ENCODE measurements at regions not wholly inside any gene's neighbourhood (a gene's known extent, or its start where the extent isn't known, plus 50 kb on each side); places are given as distances from the start of the nearest gene placed in this dataset.

DNA sequence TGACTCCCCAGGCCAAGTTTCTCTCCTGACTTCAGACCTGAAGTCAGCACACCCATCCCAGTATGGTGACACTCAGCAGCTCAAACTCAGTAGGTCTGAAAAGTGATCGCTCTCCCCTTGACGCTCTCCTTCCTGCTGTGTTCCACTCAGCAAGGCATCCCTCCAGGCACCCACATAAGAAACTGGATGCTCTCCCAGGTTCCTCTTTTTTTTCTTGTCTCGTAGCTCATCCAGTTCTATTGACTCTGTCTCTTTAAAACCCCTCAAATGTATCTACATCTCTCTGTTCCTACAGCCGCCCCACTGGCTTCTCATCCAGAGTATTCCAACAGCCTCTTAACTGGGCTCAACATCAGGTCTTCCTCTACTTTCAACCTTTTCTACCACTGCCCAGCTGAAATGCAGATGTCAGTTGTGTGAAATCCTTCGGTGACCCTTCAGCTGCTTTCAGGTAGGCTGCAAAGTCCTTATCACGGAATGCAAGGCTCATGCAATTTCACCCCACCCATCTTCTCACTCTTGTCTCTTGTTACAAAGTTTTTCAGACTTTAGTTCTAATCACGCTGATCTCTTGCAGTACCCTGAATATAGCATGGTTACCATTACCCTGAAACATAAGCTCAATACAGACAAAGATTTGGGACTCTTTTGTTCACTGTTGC, 286.2 kb upstream of the POU3F1 start:
- no peak for DNase-seq (ENCODE audit: low read depth)

DNA sequence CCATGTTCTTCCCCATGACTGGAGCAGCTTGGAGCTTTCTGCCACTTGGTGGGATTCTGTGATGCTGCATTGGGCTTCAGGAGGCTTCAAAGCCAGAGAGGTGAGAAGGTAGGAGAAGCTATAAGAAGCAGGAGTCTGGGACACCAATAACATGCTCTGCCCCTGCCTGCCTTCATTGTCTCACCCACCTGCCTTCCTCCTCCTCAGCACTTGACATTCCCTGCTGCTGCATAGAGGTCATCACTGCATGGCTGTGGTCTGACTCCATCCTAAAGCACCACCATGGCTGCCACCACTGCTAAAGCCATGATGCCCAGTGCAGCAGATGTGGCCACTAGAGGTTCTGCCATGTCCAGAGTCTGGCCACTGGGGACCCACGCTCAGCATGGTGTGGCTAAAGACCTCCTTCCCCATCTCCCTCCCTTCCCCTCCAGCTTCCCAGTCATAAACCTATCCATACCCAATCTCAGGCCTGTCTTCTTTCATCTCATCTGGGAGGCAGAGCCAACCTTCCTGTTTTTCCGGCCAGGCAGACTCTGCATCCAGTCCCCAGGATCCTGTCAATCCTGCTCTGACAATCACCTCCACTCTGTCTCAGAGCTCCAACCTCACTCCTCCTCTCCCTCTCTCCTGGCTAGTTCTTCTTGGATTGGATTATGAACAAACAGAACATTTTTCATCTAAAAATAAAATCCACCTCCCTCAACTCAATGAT, 285.1 kb upstream of the POU3F1 start:
- no peak for DNase-seq (ENCODE audit: low read depth)

DNA sequence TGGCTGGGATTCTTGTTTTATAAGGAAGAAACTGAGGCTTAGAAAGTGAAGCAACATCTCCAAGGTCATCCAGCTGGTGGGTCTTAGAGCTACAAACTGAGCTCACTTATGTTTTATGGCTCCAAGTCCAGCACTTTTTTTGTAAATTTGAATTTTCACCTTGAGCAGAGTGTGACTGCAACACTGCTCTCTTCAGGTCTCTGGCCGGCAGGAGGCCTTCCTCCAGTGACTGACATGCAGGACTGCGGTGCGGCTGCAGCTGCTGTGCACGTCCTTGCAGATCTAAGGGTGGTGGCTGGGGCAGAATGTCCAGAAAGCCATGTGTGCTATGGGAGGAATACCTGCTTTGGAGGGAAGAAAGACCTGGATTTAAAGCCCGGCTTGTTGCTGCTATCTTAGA, 284.2 kb upstream of the POU3F1 start:
- DNase-seq (ENCODE audit: low read depth): no peak

DNA sequence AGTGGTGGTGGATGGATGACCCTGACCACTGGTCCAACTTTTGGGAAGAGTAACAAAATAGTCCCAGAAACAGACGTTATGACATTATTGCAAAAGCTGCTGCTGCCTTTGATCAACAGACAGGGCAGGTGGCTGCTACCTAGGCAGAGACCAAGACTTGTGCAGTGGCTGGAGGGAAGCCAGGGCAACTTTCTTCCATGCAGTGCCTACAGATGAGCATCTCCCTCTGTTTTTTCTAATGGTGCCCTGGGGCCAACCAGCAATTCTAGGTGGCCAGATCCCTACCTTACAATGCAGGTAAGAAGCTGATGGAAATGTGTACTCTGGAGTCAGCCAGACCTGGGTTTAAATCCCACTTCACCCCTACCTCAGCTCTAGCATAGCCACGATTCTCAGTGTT, 283.1 kb upstream of the POU3F1 start:
- DNase-seq (ENCODE audit: low read depth): no peak

DNA sequence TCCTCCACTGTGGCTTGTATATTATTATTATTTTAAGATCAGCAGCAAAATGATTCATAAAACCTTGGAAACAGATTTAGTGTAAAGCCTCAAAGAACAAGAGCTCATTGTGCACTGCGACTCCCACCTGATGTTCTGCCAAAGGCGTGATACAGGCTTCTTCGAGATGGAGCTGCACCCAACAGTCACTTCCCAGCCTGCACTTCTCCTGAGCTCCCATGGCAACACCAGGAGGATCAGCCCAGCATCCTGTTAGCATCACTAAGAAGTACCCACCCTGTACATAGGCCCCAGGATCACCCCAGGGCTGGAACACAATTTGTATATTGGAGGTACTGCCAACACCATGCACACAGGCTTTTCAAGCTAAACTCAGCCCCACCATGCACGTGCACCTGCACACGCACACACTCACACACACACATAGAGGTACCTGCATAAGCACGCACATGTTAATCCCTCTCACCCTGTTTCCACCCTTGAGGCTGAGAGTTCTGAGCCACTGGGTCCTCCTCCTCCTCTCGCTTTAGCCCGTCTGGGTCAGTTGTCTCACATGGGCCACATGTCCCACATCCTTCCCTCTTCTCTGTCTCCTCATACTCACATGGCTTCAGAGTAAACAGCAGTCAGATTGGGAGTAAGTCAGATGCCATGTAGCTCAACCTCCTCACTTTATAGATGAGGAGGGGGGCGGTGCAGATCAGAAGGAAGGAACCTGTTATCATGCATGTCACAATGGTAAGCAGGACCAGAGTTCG, 281.9 kb upstream of the POU3F1 start:
- no peak for DNase-seq (ENCODE audit: low read depth)

DNA sequence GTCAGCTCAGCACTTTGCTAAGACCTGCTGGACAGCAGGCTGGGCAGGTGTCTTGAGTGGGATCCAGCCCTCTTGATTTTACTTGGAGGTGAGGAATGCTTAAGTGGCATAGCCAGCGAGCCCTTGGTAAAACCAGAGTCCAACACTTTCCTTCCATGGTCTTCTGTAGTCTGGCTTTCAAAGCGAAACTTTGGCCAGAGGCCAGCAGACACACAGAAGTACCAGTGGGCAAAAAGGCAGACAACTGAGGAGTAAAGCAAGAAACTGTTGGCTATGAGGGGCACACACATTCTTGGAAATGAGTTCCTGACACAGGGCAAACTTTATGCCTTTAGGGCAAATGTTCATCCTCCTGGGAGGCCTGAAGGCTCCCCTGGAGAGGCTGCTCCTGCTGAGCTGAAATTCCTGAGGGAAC, 281.0 kb upstream of the POU3F1 start:
- DNase-seq (ENCODE audit: low read depth): no peak

DNA sequence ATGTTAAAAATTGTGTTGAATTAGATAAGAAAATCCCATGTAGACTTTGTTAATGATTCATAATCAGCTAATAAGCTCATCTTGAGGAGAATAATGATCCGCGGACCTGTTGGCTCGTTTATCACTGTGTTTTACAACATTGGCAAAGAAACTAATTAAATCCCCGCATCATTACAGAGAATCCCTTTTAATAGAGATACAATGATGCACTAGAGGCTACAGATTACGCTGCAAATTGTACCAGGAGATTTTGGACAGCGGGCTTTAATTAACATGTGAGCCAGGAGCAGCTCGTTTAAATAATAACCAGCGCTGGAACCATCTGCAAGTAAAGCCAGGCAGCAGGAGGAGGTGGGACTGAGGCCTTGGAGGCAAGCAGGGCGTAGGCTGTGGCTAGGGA, 280.3 kb upstream of the POU3F1 start:
- no peak for DNase-seq (ENCODE audit: low read depth)

DNA sequence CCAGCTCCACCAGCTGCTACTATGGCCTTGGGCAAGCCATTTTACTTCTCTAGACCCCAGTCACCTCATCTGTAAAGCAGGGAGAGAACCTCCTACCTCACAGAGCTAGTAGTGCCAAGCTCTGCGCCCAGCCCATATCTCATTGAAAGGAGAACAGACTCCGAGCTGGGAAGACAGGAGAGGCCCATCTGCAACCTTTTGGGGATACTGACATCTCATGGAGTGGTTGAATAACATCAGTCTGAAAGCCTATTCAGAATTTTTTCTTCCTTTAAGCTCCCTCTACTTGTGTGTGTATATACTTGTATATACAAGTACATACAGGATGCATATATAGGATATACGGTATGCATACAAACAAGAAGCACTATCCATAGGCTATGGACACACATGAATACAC, 279.5 kb upstream of the POU3F1 start:
- DNase-seq (ENCODE audit: low read depth): no peak

DNA sequence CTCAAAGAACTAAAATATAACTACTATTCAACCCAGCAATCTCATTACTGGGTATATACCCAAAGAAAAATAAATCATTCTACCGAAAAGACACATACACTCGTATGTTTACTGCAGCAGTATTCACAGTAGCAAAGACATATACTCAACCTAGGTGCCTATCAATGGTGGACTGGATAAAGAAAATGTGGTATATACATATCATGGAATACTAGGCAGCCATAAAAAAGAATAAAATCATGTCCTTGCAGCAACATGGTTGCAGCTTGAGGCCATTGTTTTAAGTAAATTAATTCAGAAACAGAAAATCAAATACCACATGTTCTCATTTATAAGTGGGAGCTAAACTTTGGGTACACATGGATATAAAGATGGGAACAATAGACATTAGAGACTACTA, 266.2 kb upstream of the POU3F1 start:
- DNase-seq (ENCODE audit: low read depth): no peak

DNA sequence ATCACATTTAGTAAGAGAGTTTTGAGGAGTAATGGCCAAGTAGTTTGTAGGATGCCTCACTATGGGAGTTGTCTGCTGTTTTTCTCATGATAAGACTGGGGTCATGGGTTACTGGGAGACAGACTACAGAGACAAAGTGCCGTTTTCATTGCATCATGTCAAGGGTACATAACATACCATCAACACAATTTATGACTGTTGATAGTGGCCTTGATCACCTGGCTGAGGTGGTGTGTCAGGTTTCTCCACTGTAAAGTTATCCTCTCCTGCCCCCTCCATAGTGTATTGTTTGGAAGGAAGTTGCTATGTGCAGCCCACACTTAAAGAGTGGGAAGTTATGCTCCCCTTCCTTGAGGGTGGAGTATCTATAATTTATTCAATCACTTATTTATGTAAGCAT, 263.5 kb upstream of the POU3F1 start:
- no peak for DNase-seq (ENCODE audit: low read depth)

DNA sequence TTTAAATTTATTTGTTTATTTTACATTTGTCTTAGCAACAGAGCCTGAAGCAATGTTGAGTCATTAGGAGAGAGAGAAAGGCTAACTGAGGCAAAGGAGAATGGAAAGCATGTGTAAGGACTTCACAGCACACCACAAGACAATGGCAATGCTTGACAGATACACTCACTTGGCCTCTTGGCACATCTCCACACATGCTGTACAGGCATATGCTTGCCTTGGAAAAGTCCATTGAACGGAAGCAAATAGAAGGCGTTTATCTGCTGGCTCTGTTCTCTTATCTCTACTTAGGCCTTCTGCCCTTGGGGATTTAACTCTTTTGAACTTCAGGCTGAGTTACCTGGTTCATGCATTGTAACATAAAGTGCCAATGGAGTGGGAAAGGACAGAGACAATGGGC, 262.2 kb upstream of the POU3F1 start:
- no peak for DNase-seq (ENCODE audit: low read depth)

DNA sequence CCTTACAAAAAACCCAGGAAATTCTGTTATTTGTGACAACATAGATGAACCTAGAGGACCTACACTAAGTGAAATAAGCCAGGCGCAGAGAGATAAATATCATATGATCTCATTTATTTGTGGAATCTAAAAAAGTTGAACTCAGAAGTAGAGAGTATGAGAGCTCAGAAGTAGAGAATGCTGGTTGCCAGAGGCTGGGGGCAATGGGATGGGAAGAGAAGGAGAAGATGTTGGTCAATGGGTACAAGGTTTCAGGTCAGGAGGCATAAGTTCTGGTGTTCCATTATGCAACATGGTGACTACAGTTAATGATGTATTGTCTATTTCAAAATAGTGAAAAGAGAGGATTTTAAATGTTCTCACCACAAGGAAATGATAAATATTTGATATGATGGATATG, 259.1 kb upstream of the POU3F1 start:
- DNase-seq (ENCODE audit: low read depth): no peak

DNA sequence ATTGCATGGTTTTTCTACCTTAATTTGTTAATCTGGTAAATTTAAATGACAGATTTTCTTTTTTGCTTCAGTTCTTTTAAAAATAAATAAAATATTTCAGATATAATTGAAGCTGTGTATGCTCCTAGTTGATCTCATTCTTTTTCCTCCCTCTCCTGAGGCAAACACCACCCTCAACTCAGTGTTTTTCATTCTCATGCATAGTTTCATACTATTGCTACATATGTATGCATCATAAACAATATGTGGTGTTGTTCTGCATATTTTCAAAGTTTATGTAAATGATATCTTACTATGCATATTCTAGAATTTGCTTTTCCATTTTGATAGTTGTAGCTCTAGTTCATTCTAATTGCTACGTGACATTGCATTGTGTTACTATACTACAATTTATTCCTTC, 257.2 kb upstream of the POU3F1 start:
- DNase-seq (ENCODE audit: low read depth): no peak

DNA sequence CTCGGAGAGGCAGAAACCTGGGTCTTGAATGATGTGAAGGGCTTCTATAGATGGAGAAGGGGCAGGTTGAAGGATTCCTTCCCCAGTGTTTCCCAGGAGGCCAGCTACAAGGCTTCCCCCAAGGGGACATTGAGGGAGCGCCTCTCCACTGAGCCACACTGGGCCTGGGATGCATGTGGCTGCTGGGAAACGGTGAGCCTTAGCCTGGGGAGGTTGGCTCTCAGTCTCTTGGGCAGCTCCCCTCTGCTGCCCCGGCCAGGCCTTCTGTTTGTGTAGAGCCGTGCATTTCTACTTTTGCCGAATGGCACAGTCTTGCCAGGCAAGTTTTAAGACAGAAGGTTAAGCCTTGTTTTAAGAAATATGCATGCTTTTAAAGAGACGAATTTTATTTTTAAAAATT, 254.4 kb upstream of the POU3F1 start:
- DNase-seq (ENCODE audit: low read depth): no peak

DNA sequence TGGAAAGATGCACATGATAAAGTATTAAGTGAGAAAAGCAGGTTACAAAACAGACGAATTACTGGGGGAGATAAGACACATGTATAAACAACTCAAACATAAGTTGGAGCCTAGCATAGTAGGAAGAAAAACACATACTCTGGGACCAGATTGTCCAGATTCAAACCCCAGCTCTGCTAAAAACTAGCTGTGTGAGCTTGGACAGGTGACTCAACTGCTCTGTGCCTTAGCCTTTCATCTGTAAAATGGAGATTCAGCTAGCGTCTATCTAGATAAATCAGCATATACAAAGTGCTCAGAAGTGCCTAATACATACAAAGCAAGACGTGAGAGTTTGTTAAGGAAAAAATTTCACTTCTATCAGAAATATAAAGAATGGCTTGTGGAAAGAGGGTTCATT, 254.0 kb upstream of the POU3F1 start:
- DNase-seq (ENCODE audit: low read depth): no peak

DNA sequence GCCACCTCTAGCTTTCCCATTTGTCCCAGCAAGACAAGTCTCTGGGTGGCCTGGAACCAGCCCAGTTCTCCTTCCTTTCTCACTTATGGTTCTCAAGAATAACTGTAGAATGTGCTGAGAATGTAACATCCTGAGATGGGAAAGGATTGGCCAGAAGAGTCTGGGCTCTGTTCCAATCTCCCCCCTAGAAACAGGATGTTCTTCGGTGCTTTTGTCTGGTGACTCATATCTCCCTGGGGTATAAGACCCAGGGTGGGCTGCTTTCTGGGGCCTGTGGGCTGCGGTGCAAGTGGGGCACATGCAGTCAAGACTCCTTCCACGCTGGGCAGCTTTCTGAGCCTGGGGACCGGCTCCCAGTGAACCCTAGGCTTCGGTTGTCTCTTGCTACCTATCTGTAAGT, 251.2 kb upstream of the POU3F1 start:
- no peak for DNase-seq (ENCODE audit: low read depth)

DNA sequence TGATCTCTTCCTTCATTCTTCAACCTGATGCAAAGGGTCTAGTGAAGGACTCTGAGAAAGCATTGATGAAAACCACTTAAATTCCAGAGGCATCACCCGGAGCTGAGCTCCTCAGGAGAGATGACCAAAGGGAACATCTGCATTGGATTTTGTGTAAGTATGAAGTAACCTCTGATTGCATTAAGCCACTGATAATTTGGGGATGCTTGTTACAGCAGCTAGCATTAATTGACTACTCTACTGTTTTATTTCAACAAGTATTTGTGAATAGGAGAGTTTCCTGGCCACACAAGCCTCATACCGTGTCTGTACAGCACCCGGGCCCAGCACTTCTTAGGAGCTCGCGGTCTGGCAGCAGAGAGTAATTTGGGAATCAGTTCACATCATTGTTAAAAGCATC, 250.7 kb upstream of the POU3F1 start:
- no peak for DNase-seq (ENCODE audit: low read depth)

DNA sequence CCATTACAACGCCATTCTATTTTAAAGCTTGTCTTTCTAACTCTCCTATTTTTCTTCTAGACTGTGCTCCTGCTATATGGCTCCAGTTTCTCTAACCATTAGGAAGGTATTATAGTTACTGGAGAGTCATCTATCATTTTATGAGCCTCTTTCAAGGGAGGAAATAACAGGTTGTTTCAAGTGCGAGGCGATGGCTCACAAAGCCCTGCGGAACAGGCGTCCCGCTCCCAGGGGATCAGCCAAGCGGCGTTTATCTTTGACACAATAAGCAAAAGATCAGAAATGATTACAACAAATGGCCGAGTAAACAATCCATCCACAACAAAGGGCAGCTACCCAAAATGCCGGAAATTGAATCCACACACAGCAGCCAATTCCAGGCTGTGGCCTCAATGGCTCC, 249.5 kb upstream of the POU3F1 start:
- no peak for DNase-seq (ENCODE audit: low read depth)

DNA sequence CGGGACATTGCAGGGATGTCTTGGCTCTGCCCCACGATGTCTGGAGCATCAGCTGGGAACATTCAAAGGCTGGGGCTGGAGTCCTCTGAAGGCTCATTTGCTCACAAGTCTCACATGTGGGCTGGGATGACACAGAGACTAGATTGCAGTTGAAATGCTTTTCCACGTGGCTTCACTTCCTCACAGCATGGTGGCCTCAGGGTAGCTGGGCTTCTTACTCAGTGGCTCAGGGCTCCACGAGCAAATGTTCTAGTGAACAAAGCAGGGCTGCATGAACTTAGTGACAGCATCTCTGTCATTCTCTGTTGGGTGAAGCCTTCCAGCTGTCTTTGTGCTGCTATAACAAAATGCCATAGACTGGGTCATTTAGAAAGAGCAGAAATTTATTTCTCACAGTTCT, 247.0 kb upstream of the POU3F1 start:
- no peak for DNase-seq (ENCODE audit: low read depth)

DNA sequence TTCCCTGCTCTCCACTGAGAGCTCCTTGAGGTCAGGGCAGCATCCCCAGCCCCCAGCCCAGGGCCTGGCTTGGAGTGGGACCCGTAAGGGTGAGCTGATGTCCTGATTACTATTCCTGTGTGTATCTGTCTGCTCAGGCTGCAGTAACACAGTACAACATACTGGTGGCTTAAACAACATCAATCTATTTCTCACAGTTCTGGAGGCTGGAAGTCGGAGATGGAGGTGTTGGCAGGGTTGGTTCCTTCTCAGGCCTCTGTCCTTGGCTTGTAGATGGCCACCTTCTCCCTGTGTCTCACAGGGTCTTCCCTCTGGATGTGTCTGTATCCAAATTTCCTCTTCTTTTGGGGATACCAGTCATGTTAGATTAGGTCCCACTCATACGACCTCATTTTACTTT, 246.4 kb upstream of the POU3F1 start:
- no peak for DNase-seq (ENCODE audit: low read depth)

DNA sequence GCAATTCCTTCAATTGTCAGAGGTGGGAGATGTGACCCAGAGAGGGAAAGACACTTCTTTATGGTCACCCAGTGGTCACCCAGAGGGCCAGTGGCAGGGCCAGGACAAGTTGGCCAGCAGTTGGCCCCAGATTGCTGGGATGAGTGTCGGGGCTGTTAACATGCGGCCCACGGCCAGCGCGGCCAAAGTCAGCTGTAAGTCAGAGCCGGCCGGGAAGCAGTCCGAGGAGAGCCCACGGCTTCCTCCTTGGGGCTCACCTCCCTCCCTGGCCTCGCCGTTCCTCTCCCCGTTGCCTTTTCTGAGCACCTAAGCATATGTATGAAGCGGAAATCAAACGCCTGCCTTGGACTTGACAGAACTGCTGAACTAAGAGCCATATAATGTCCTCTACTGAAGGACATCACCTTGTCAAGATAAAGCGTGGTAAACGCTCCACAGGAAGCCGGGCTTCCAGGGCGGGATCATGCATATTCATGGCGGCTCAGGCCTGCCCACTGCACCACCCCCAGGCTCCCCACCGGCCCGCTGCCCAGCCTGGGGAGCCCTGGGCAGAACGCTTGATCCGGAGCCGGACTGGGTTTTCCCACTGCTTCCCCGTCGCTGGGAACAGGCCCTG, 245.4 kb upstream of the POU3F1 start:
- no peak for DNase-seq (ENCODE audit: low read depth)

DNA sequence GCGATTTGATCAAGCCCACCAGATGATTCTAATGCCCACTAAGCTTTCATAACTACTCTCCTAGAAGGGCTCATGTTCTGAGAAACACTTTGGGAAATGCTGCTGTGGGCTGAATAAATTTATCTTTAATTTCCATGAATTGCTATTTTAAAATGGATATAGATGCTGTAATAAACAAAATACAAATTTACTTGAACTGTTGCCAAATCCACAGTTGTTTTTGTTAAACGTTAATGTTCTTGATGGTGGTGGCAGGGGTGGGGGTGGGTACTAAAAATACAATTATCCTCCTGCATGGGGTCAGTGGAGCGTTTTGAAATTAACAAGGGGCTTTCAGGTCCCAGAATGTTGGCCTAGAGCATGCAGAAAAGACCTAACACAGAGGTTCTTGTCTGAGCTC, 244.7 kb upstream of the POU3F1 start:
- no peak for DNase-seq (ENCODE audit: low read depth)

DNA sequence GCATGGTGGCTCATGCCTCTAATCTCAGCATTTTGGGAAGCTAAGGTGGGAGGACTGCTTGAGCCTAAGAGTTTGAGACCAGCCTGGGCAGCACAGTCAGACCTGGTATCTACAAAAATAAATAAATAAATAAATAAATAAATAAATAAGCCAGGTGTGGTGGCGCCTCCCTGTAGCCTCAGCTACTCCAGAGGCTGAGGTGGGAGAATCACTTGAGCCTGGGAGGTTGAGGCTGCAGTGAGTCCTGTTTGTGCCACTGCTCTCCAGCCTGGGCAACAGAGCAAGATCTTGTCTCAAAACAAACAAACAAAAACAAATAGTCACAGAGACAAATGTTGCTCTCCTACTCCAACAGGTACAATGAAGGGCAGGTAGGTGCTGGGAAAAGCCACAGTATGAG, 242.4 kb upstream of the POU3F1 start:
- DNase-seq (ENCODE audit: low read depth): no peak

Measured in T-helper 22 cell (primary cell).